ENCODE measurements at regions not wholly inside any gene's neighbourhood (a gene's known extent, or its start where the extent isn't known, plus 50 kb on each side); places are given as distances from the start of the nearest gene placed in this dataset.

DNA sequence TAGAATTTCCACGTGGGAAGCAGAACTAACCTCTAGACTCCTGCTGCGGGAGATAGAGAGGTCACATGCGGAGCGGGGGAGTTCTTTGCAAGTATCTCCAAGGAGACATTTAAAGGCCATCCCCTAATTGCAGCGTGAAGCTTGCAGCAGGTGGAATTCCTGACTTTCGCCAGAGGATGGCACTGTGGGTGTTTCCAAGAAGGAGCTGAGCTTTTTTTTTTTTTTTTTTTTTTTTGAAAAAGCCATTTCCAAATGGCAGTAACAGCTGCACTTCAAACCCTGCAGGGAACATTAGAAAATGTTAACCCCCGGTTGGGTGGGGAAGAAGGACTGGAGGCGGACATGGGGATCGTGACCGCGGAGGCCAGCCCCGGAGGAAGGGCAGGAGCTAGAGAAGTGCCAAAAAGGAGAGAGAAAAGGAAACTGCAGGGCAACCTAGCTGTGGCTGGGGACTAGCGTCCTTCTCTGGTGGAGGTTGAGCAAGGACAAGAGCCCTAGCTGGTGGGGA lies 487.7 kb downstream of the TYW1 start:
- H3K27ac ChIP-seq (ENCODE audit: low read depth, low read length, poor library complexity, severe bottlenecking), result no peak overlapping the region
- no TSS peak for BruUV-seq (replicated peaks)
- intact Hi-C loops (cut with micrococcal nuclease; ENCODE audit: unreplicated experiment), result loop anchor here (10.0 kb wide), 1 partner anchor 109 kb away; no protein-coding TSS in a partner anchor
- H3K9me3 ChIP-seq (ENCODE audit: low read depth, low read length, poor library complexity, severe bottlenecking), result no peaks in the 10 kb centered on the region
- ChIA-PET CTCF (interaction anchor here (0.6 to 1.7 kb wide), 11 partner anchors 42 to 1835 kb away, joined by 3 to 14 read pairs (median 6); no protein-coding TSS in a partner anchor), POLR2A (ENCODE audit: low non-redundant PET) (interaction anchor here (0.6 kb wide), 2 partner anchors 231 to 1149 kb away, joined by 3 to 4 read pairs; no protein-coding TSS in a partner anchor)
- peak overlapping the region; percentile 21 for H3K4me3 ChIP-seq (ENCODE audit: low read depth, low read length, poor library complexity, severe bottlenecking)
- no peaks in the 10 kb centered on the region for H3K27me3 ChIP-seq (replicated peaks; ENCODE audit: insufficient read depth, low read depth, low read length, poor library complexity)
- peaks cover 7% of the 10 kb centered on the region for H3K4me1 ChIP-seq (ENCODE audit: insufficient read depth, low read length, poor library complexity, severe bottlenecking)
- DNase-seq (ENCODE audit: low spot score), result peak; percentile 81
- TF ChIP-seq, protein P1, sequence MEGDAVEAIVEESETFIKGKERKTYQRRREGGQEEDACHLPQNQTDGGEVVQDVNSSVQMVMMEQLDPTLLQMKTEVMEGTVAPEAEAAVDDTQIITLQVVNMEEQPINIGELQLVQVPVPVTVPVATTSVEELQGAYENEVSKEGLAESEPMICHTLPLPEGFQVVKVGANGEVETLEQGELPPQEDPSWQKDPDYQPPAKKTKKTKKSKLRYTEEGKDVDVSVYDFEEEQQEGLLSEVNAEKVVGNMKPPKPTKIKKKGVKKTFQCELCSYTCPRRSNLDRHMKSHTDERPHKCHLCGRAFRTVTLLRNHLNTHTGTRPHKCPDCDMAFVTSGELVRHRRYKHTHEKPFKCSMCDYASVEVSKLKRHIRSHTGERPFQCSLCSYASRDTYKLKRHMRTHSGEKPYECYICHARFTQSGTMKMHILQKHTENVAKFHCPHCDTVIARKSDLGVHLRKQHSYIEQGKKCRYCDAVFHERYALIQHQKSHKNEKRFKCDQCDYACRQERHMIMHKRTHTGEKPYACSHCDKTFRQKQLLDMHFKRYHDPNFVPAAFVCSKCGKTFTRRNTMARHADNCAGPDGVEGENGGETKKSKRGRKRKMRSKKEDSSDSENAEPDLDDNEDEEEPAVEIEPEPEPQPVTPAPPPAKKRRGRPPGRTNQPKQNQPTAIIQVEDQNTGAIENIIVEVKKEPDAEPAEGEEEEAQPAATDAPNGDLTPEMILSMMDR (conservative IDR thresholded peaks at IDR 0.05; ENCODE audit: low read depth, low read length), result peak; percentile 85
- TF ChIP-seq EZH2 (IDR thresholded peaks at IDR 0.05; ENCODE audit: borderline replicate concordance, low read depth, low read length, poor library complexity, severe bottlenecking), result no peak
- H3K36me3 ChIP-seq (ENCODE audit: insufficient read depth, low read length, poor library complexity, severe bottlenecking), result no peaks in the 10 kb centered on the region

DNA sequence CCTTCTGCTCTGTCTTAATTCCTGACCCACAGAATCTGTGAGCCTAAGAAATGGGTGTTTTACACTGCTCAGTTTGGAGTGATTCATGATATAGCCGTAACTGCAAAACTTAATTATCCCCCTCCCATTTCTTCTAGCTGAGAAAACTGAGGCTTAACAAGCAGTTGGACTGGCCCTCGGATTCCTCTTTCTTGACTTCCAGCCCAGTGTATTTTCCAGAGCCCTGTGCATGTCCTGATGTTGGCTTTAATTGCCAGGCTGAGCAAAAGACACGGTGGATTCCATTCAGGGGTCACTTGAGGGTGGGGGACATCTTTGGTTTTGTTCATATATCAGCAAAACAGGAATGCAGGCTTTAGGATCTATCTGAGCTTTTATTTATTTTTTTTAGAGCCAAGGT lies 489.8 kb downstream of the TYW1 start:
- DNase-seq (ENCODE audit: low spot score), result no peak
- BruUV-seq (replicated peaks), result no TSS peak
- TF ChIP-seq EZH2 (IDR thresholded peaks at IDR 0.05; ENCODE audit: borderline replicate concordance, low read depth, low read length, poor library complexity, severe bottlenecking), result no peak
- TF ChIP-seq, protein P1 (conservative IDR thresholded peaks at IDR 0.05; ENCODE audit: low read depth, low read length), result no peak
- Histone ChIP-seq H3K27ac (ENCODE audit: low read depth, low read length, poor library complexity, severe bottlenecking) (no peak overlapping the region), H3K9me3 (ENCODE audit: low read depth, low read length, poor library complexity, severe bottlenecking) (no peaks in the 10 kb centered on the region), H3K27me3 (replicated peaks; ENCODE audit: insufficient read depth, low read depth, low read length, poor library complexity) (no peaks in the 10 kb centered on the region), H3K4me3 (ENCODE audit: low read depth, low read length, poor library complexity, severe bottlenecking) (no peak overlapping the region), H3K4me1 (ENCODE audit: insufficient read depth, low read length, poor library complexity, severe bottlenecking) (peaks cover 7% of the 10 kb centered on the region), H3K36me3 (ENCODE audit: insufficient read depth, low read length, poor library complexity, severe bottlenecking) (no peaks in the 10 kb centered on the region)
- CTCF ChIA-PET, result no interaction called here
- POLR2A ChIA-PET (ENCODE audit: low non-redundant PET), result no interaction called here
- intact Hi-C loops (cut with micrococcal nuclease; ENCODE audit: unreplicated experiment), result loop anchor here (10.0 kb wide), 1 partner anchor 112 kb away; no protein-coding TSS in a partner anchor

- H3K9me3 ChIP-seq (ENCODE audit: low read depth, low read length, poor library complexity, severe bottlenecking), result no peaks in the 10 kb centered on the region
- intact Hi-C loops (cut with micrococcal nuclease; ENCODE audit: unreplicated experiment), result loop anchor here (10.0 kb wide), 1 partner anchor 113 kb away; no protein-coding TSS in a partner anchor
Observed at GRCh38 chr7:67487316-67487715, 490.7 kb downstream of the TYW1 start.

More at GRCh38 chr7:67487316-67487715, 490.7 kb downstream of the TYW1 start:
- H3K27me3 ChIP-seq (replicated peaks; ENCODE audit: insufficient read depth, low read depth, low read length, poor library complexity), result no peaks in the 10 kb centered on the region
- no TSS peak for BruUV-seq (replicated peaks)
- H3K4me3 ChIP-seq (ENCODE audit: low read depth, low read length, poor library complexity, severe bottlenecking), result no peak overlapping the region
- CTCF ChIA-PET, result no interaction called here
- no peak for DNase-seq (ENCODE audit: low spot score)
- TF ChIP-seq EZH2 (IDR thresholded peaks at IDR 0.05; ENCODE audit: borderline replicate concordance, low read depth, low read length, poor library complexity, severe bottlenecking), result no peak
- TF ChIP-seq, protein P1 (conservative IDR thresholded peaks at IDR 0.05; ENCODE audit: low read depth, low read length), result no peak
- no peaks in the 10 kb centered on the region for H3K36me3 ChIP-seq (ENCODE audit: insufficient read depth, low read length, poor library complexity, severe bottlenecking)
- POLR2A ChIA-PET (ENCODE audit: low non-redundant PET), result no interaction called here
- no peak overlapping the region for H3K27ac ChIP-seq (ENCODE audit: low read depth, low read length, poor library complexity, severe bottlenecking)
- peaks cover 7% of the 10 kb centered on the region for H3K4me1 ChIP-seq (ENCODE audit: insufficient read depth, low read length, poor library complexity, severe bottlenecking)

All from A673 (cell line).